Naive thymus-derived CD4-positive, alpha-beta T cell (primary cell): ENCODE measurements at regions not wholly inside any gene's neighbourhood (a gene's known extent, or its start where the extent isn't known, plus 50 kb on each side); places are given as distances from the start of the nearest gene placed in this dataset.

ENCODE experiments used
- ATAC-seq: fragments of 150-1000 bp; cut with Tn5 transposase; 2 replicates; pipeline ENCODE4 v1.10.0; 2021; ENCODE audit warnings: mild to moderate bottlenecking, moderate library complexity
- CTCF ChIA-PET: fragments of 350-600 bp; sonication (Branson Sonifier 250); formaldehyde crosslinking; loops from one replicate; lab custom pipeline; 2021; ENCODE audit warnings: antibody characterized with exemption; lab: Charles Lee
- POLR2A ChIA-PET: fragments of 350-600 bp; sonication (Branson Sonifier 250); formaldehyde crosslinking; loops from one replicate; lab custom pipeline; 2021; ENCODE audit warnings: antibody characterized with exemption, inconsistent platforms; lab: Charles Lee
- DNase-seq, 9 donors: peaks; one replicate each; pipeline versions ENCODE4 v3.0.0 to v3.0.0-alpha.2; 2020 to 2022; ENCODE audit warnings: mixed read lengths in 1 of 9
- H3K27ac ChIP-seq: one replicate; pipeline ENCODE4 v1.7.0; 2013; ENCODE audit warnings: mild to moderate bottlenecking, low read depth, low read length, moderate library complexity
- H3K27me3 ChIP-seq, 2 donors: one replicate each; pipeline ENCODE4 v1.7.0; 2013; ENCODE audit warnings: low read length in 2 of 2, mild to moderate bottlenecking in 2 of 2, moderate library complexity in 2 of 2; ENCODE audit not compliant: control insufficient read depth in 2 of 2, insufficient read depth in 2 of 2
- H3K36me3 ChIP-seq, 3 experiments: 1 replicate in 2 of 3; 2 replicates in 1 of 3; pipeline ENCODE4 v1.7.0; 2013; ENCODE audit warnings: low read length in 3 of 3, mild to moderate bottlenecking in 3 of 3, moderate library complexity in 1 of 3; ENCODE audit not compliant: insufficient read depth in 3 of 3, control insufficient read depth in 2 of 3
- H3K4me1 ChIP-seq, 2 donors: one replicate each; pipeline ENCODE4 v1.7.0; 2013; ENCODE audit warnings: low read length in 2 of 2, mild to moderate bottlenecking in 2 of 2, moderate library complexity in 1 of 2; ENCODE audit not compliant: control insufficient read depth in 2 of 2, insufficient read depth in 2 of 2
- H3K4me3 ChIP-seq: 2 replicates; pipeline ENCODE4 v1.7.0; 2013; ENCODE audit warnings: mild to moderate bottlenecking, low read length
- H3K9me3 ChIP-seq, 3 experiments: 1 replicate in 2 of 3; 2 replicates in 1 of 3; pipeline ENCODE4 v1.7.0; 2013; ENCODE audit warnings: low read length in 3 of 3; ENCODE audit not compliant: control insufficient read depth in 2 of 3
- H3K27ac Mint-ChIP-seq, 9 donors: one replicate each; pipeline ENCODE4 v1.8.0; 2020 to 2022; ENCODE audit warnings: mixed read lengths in 9 of 9, mild to moderate bottlenecking in 8 of 9, moderate library complexity in 5 of 9, inconsistent platforms in 2 of 9
- H3K27me3 Mint-ChIP-seq, 5 donors: one replicate each; pipeline ENCODE4 v1.8.0; 2021 to 2022; ENCODE audit warnings: mixed read lengths in 5 of 5, mild to moderate bottlenecking in 1 of 5
- H3K36me3 Mint-ChIP-seq, 5 donors: one replicate each; pipeline ENCODE4 v1.8.0; 2020 to 2022; ENCODE audit warnings: mixed read lengths in 5 of 5, mild to moderate bottlenecking in 3 of 5, inconsistent platforms in 1 of 5
- H3K4me1 Mint-ChIP-seq, 7 donors: one replicate each; pipeline ENCODE4 v1.8.0; 2020 to 2022; ENCODE audit warnings: mixed read lengths in 7 of 7, mild to moderate bottlenecking in 3 of 7, inconsistent platforms in 1 of 7
- H3K4me3 Mint-ChIP-seq, 10 donors: one replicate each; pipeline ENCODE4 v1.8.0; 2020 to 2022; ENCODE audit warnings: mild to moderate bottlenecking in 10 of 10, mixed read lengths in 10 of 10, moderate library complexity in 6 of 10, inconsistent platforms in 2 of 10
- H3K9me3 Mint-ChIP-seq, 11 donors: one replicate each; pipeline ENCODE4 v1.8.0; 2020 to 2022; ENCODE audit warnings: mixed read lengths in 11 of 11, mild to moderate bottlenecking in 4 of 11, inconsistent platforms in 1 of 11, moderate library complexity in 1 of 11
- intact Hi-C, 2 donors: fragments of 100-400 bp; cut with micrococcal nuclease; formaldehyde crosslinking; loops; one replicate each; pipeline ENCODE4 v1.15.1; 2023

DNA sequence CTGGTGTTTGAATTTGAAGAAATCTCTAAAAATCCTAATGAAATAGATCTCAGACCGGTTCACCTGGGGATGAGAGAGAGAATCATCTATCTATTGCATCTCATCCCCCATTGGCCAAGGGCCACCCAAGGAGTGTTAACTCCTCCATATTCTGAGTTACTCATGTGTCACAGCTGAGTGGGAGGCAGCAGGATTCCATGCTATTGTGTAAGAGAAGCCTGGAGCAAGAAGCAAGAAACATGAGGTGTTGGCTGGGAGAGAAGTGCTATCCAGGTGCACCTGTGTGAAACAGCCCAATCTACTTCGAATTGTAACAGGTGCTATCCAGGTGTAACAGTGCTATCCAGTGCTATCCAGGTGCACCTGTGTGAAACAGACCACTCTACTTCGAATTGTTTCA is 150.3 kb upstream of the MAOA start:
- intact Hi-C loops, result no loop called here
- no peak for ATAC-seq

DNA sequence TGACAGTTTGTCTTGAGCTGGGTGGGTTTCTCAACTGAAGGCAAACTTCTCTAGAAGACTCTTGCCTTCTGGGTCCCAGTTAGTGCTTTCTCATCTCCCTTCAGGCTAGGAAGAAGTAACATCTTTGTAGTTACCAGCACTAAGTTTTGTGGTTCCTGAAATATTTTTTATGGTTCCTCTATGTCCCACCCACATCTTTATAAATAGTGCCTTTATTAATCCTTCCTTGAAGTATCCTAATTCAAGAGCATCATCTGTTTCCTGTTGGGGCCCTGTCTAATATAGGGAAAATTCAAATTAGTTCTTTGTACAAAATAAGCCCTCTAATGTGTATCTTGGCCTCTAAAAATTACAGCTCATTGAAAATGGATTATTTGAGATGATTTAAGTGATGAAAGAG is 147.4 kb upstream of the MAOA start:
- intact Hi-C loops, result no loop called here
- Histone ChIP-seq H3K27me3 (no peaks in the 10 kb centered on the region), H3K27ac (no peak overlapping the region), H3K4me3 (no peak overlapping the region), H3K4me1 (no peaks in the 10 kb centered on the region), H3K9me3 (no peaks in the 10 kb centered on the region), H3K36me3 (no peaks in the 10 kb centered on the region)
- H3K27ac Mint-ChIP-seq, result no peak overlapping the region
- H3K36me3 Mint-ChIP-seq, result no peaks in the 10 kb centered on the region
- POLR2A ChIA-PET, result no interaction called here
- H3K4me1 Mint-ChIP-seq, result no peaks in the 10 kb centered on the region
- CTCF ChIA-PET, result no interaction called here
- H3K4me3 Mint-ChIP-seq, result no peak overlapping the region
- no peaks in the 10 kb centered on the region for H3K27me3 Mint-ChIP-seq
- no peak for DNase-seq
- H3K9me3 Mint-ChIP-seq, result no peaks in the 10 kb centered on the region
- ATAC-seq, result no peak

More for the DNA sequence above, 150.3 kb upstream of the MAOA start:
- CTCF ChIA-PET, result no interaction called here
- Histone ChIP-seq H3K4me1 (no peaks in the 10 kb centered on the region), H3K27me3 (no peaks in the 10 kb centered on the region), H3K27ac (no peak overlapping the region), H3K9me3 (no peaks in the 10 kb centered on the region), H3K36me3 (no peaks in the 10 kb centered on the region), H3K4me3 (no peak overlapping the region)
- no peaks in the 10 kb centered on the region for H3K27me3 Mint-ChIP-seq
- POLR2A ChIA-PET, result no interaction called here
- H3K36me3 Mint-ChIP-seq, result no peaks in the 10 kb centered on the region
- H3K9me3 Mint-ChIP-seq, result no peaks in the 10 kb centered on the region
- H3K4me3 Mint-ChIP-seq, result no peak overlapping the region
- DNase-seq, result no peak
- H3K27ac Mint-ChIP-seq, result no peak overlapping the region
- H3K4me1 Mint-ChIP-seq, result no peaks in the 10 kb centered on the region

DNA sequence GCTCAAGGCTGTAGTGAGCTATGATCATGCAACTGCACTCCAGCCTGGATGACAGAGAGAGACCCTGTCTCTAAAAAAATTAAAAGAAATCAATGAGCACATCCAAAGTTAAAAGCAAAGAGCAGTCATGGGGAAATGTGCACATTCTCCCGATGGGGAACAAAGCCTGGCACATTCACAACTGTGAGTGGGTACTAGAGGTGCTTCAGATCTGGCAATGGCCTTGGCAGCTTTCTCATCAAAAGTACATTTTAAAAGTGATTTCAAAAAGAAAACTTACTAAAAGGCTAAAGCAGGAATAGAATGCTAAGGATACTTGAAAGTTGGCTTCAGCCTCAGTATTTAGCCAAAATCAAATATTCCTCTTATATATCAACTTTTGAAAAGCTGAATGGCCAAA is 145.9 kb upstream of the MAOA start:
- ChIA-PET POLR2A (no interaction called here), CTCF (no interaction called here)
- Histone ChIP-seq H3K4me1 (no peaks in the 10 kb centered on the region), H3K36me3 (no peaks in the 10 kb centered on the region), H3K27ac (no peak overlapping the region), H3K27me3 (no peaks in the 10 kb centered on the region), H3K9me3 (no peaks in the 10 kb centered on the region), H3K4me3 (no peak overlapping the region)
- Mint-ChIP-seq H3K27me3 (peaks cover 0 to 5% (median 0%) of the 10 kb centered on the region in 5 donors), H3K4me3 (no peak overlapping the region), H3K9me3 (no peaks in the 10 kb centered on the region), H3K36me3 (no peaks in the 10 kb centered on the region), H3K4me1 (no peaks in the 10 kb centered on the region), H3K27ac (no peak overlapping the region)
- intact Hi-C loops, result no loop called here
- no peak for DNase-seq
- ATAC-seq, result no peak

DNA sequence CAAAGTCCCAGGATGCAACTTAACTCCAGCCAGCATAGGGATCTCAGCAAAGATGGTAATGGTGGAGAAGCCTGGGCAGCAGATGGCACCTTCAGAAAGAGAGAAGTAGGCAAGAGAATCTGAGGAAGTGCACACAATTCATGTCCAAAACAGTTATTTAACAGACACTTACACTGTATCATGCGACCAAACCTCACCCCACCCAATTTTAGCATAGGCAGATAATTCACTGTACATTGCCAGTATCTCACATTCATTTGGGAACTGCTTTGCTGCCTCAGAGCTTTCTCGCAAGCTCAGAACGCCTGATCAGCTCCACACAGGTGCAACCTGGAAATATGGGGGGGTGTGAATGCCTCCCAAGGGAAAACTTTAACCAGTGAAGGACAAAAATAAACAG is 143.0 kb upstream of the MAOA start:
- H3K9me3 ChIP-seq, result no peaks in the 10 kb centered on the region
- H3K36me3 ChIP-seq, result no peaks in the 10 kb centered on the region
- no peak for DNase-seq
- no peak overlapping the region for H3K27ac Mint-ChIP-seq
- POLR2A ChIA-PET, result no interaction called here
- H3K36me3 Mint-ChIP-seq, result no peaks in the 10 kb centered on the region
- no peak overlapping the region for H3K27ac ChIP-seq
- CTCF ChIA-PET, result no interaction called here
- H3K27me3 Mint-ChIP-seq, result peaks cover 0 to 5% (median 0%) of the 10 kb centered on the region in 5 donors
- H3K4me1 ChIP-seq, result no peaks in the 10 kb centered on the region
- H3K4me3 ChIP-seq, result no peak overlapping the region
- H3K27me3 ChIP-seq, result no peaks in the 10 kb centered on the region
- no peaks in the 10 kb centered on the region for H3K4me1 Mint-ChIP-seq
- no peaks in the 10 kb centered on the region for H3K9me3 Mint-ChIP-seq
- intact Hi-C loops, result no loop called here
- H3K4me3 Mint-ChIP-seq, result no peak overlapping the region
- no peak for ATAC-seq

DNA sequence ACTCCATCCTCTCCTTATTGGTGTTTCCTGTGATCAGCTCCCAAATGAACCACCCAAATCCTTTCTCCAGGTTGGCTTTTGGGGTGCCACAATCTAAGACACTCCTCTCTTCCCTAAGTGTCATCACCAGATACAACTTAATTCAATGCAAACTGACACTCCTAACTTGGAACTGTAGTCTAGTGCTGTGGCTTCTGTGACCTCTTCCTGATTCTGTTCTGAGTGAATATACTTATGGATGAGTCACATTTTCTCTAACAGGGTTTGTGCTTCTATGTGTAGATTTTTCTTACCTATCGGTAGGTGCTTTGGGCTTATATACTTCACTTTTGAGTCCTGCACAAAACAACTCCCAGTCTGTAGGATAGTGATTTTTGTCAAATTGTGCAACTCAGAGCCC is 141.3 kb upstream of the MAOA start:
- Histone ChIP-seq H3K27me3 (no peaks in the 10 kb centered on the region), H3K27ac (no peak overlapping the region), H3K9me3 (no peaks in the 10 kb centered on the region), H3K36me3 (no peaks in the 10 kb centered on the region), H3K4me1 (no peaks in the 10 kb centered on the region), H3K4me3 (no peak overlapping the region)
- Mint-ChIP-seq H3K27ac (no peak overlapping the region), H3K4me3 (no peak overlapping the region), H3K36me3 (no peaks in the 10 kb centered on the region), H3K9me3 (no peaks in the 10 kb centered on the region), H3K4me1 (no peaks in the 10 kb centered on the region), H3K27me3 (peaks cover 0 to 5% (median 0%) of the 10 kb centered on the region in 5 donors)
- ChIA-PET CTCF (no interaction called here), POLR2A (no interaction called here)
- ATAC-seq (no peak), DNase-seq (no peak)
- intact Hi-C loops, result no loop called here

DNA sequence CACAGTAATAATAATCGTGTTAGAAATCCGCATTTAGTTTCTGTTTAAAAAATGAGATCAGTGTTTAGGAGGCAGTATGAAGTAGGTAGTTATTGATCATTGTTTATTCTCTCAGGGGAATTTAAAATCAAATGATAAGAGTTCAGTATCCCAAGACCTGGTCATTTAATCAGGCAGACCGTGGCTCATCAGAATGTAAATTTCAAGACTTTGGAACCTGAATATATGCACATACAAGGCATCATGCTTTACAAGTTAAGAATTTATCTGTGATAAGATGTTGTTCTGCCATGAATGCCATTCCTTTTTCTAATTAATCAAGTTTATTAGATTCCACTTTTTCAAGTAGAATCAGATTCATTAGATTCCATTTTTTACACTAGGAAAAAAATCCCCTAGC is 133.5 kb upstream of the MAOA start:
- Mint-ChIP-seq H3K27ac (no peak overlapping the region), H3K4me3 (no peak overlapping the region), H3K4me1 (no peaks in the 10 kb centered on the region), H3K27me3 (no peaks in the 10 kb centered on the region), H3K36me3 (no peaks in the 10 kb centered on the region), H3K9me3 (peaks cover 0 to 3% (median 0%) of the 10 kb centered on the region in 11 donors)
- H3K9me3 ChIP-seq, result no peaks in the 10 kb centered on the region
- ATAC-seq (no peak), DNase-seq (no peak)
- no peak overlapping the region for H3K4me3 ChIP-seq
- POLR2A ChIA-PET, result no interaction called here
- H3K4me1 ChIP-seq, result no peaks in the 10 kb centered on the region
- no peaks in the 10 kb centered on the region for H3K27me3 ChIP-seq
- CTCF ChIA-PET, result no interaction called here
- intact Hi-C loops, result no loop called here
- no peak overlapping the region for H3K27ac ChIP-seq
- no peaks in the 10 kb centered on the region for H3K36me3 ChIP-seq

DNA sequence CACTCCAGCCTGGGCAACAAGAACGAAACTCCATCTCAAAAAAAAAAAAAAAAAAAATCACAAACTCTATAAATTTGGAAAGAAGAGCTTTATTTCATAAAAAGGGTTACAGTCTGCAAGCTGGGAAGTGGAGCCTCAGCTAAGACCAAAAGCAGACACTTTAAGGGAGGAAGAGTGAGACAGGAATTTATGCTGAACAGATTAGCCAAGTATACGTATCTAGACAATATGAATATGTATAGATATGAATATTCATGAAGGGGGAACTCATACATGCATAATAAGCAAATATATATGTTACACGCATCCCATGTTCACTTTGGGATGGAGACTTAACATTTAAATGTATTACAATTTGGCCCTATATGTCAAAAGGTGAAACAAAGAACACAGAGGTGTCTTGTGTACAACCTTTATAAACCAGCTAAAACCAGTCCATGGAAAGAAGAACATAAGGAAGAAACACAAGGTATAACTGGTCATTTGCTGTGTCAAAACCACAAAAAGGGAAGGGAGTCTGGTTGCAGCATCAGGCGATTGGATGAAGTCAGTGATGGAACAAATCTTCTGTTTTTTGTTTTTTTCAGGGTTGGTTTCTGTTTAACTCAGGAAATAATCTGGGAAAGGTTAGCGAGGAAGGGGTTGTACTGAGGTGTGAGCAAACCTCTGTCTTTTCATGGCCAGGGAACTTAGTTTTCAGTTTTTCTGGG is 130.0 kb upstream of the MAOA start:
- no peak overlapping the region for H3K27ac Mint-ChIP-seq
- no peak overlapping the region for H3K4me3 ChIP-seq
- POLR2A ChIA-PET, result no interaction called here
- no peaks in the 10 kb centered on the region for H3K9me3 ChIP-seq
- no peak for ATAC-seq
- H3K4me3 Mint-ChIP-seq, result no peak overlapping the region
- no peak overlapping the region for H3K27ac ChIP-seq
- peaks cover 0 to 2% (median 0%) of the 10 kb centered on the region in 7 donors for H3K4me1 Mint-ChIP-seq
- no peaks in the 10 kb centered on the region for H3K36me3 Mint-ChIP-seq
- intact Hi-C loops, result no loop called here
- no peaks in the 10 kb centered on the region for H3K36me3 ChIP-seq
- H3K9me3 Mint-ChIP-seq, result peaks cover 0 to 7% (median 0%) of the 10 kb centered on the region in 11 donors
- H3K27me3 ChIP-seq, result no peaks in the 10 kb centered on the region
- no peak for DNase-seq
- H3K27me3 Mint-ChIP-seq, result peaks cover 0 to 7% (median 0%) of the 10 kb centered on the region in 5 donors
- CTCF ChIA-PET, result interaction anchor here (0.7 kb wide), 1 partner anchor 886 kb away, joined by 3 read pairs; no protein-coding TSS in a partner anchor
- H3K4me1 ChIP-seq, result no peaks in the 10 kb centered on the region
